ENCODE measurements at regions not wholly inside any gene's neighbourhood (a gene's known extent, or its start where the extent isn't known, plus 50 kb on each side); places are given as distances from the start of the nearest gene placed in this dataset.

GRCh38 chr6:14660806-14661579 lies 543.4 kb downstream of the CD83 start:
- Histone ChIP-seq H3K27ac (replicated peaks) (no peak overlapping the region), H3K9me3 (replicated peaks) (no peaks in the 10 kb centered on the region), H3K4me1 (peaks cover 13% of the 10 kb centered on the region), H3K27me3 (ENCODE audit: low read depth) (no peaks in the 10 kb centered on the region), H3K36me3 (no peaks in the 10 kb centered on the region), H3K4me3 (no peak overlapping the region)
- no peak for TF ChIP-seq CTCF (IDR thresholded peaks at IDR 0.05; ENCODE audit: borderline replicate concordance)
- no peak for DNase-seq
- intact Hi-C loops (cut with micrococcal nuclease), result no loop called here

- Histone ChIP-seq H3K27ac (replicated peaks) (no peak overlapping the region), H3K9me3 (replicated peaks) (no peaks in the 10 kb centered on the region), H3K4me1 (peaks cover 6% of the 10 kb centered on the region), H3K4me3 (no peak overlapping the region), H3K27me3 (ENCODE audit: low read depth) (no peaks in the 10 kb centered on the region), H3K36me3 (no peaks in the 10 kb centered on the region)
- intact Hi-C loops (cut with micrococcal nuclease), result no loop called here
- DNase-seq, result no peak
- TF ChIP-seq CTCF (IDR thresholded peaks at IDR 0.05; ENCODE audit: borderline replicate concordance), result no peak
Measured at GRCh38 chr6:14661691-14662090, 544.1 kb downstream of the CD83 start.

- H3K27me3 ChIP-seq (ENCODE audit: low read depth), result no peaks in the 10 kb centered on the region
- H3K4me1 ChIP-seq, result no peaks in the 10 kb centered on the region
- DNase-seq, result no peak
- no peak for TF ChIP-seq CTCF (IDR thresholded peaks at IDR 0.05; ENCODE audit: borderline replicate concordance)
- no peaks in the 10 kb centered on the region for H3K36me3 ChIP-seq
- no peak overlapping the region for H3K4me3 ChIP-seq
- intact Hi-C loops (cut with micrococcal nuclease), result no loop called here
- no peaks in the 10 kb centered on the region for H3K9me3 ChIP-seq (replicated peaks)
- H3K27ac ChIP-seq (replicated peaks), result no peak overlapping the region
Measured at GRCh38 chr6:14664112-14664601, 546.6 kb downstream of the CD83 start.

- no peak overlapping the region for H3K27ac ChIP-seq (replicated peaks)
- no peak for TF ChIP-seq CTCF (IDR thresholded peaks at IDR 0.05; ENCODE audit: borderline replicate concordance)
- no peak overlapping the region for H3K4me3 ChIP-seq
- no peak for DNase-seq
- H3K36me3 ChIP-seq, result no peaks in the 10 kb centered on the region
- H3K27me3 ChIP-seq (ENCODE audit: low read depth), result no peaks in the 10 kb centered on the region
- intact Hi-C loops (cut with micrococcal nuclease), result no loop called here
- no peaks in the 10 kb centered on the region for H3K4me1 ChIP-seq
- no peaks in the 10 kb centered on the region for H3K9me3 ChIP-seq (replicated peaks)
Measured at GRCh38 chr6:14664621-14665315, 547.2 kb downstream of the CD83 start.

- intact Hi-C loops (cut with micrococcal nuclease), result no loop called here
- Histone ChIP-seq H3K4me1 (peaks cover 5% of the 10 kb centered on the region), H3K36me3 (no peaks in the 10 kb centered on the region), H3K27ac (replicated peaks) (no peak overlapping the region), H3K4me3 (no peak overlapping the region), H3K27me3 (ENCODE audit: low read depth) (no peaks in the 10 kb centered on the region), H3K9me3 (replicated peaks) (no peaks in the 10 kb centered on the region)
- no peak for DNase-seq
- no peak for TF ChIP-seq CTCF (IDR thresholded peaks at IDR 0.05; ENCODE audit: borderline replicate concordance)
Measured at GRCh38 chr6:14665827-14666724, 548.5 kb downstream of the CD83 start.
